GM12865 (cell line): ENCODE measurements at regions not wholly inside any gene's neighbourhood (a gene's known extent, or its start where the extent isn't known, plus 50 kb on each side); places are given as distances from the start of the nearest gene placed in this dataset.

Experiments
- DNase-seq: peaks from one replicate; pipeline ENCODE4 v3.0.0; 2010; ENCODE audit warnings: low read depth
- H3K4me3 ChIP-seq: 2 replicates; pipeline ENCODE4 v1.5.1; 2011; ENCODE audit warnings: mild to moderate bottlenecking, low read depth, low read length, control low read depth
- CTCF ChIP-seq: IDR thresholded peaks from 2 replicates; pipeline ENCODE4 v1.5.1; 2011; ENCODE audit warnings: low read length, control low read depth, low read depth, inconsistent platforms; ENCODE audit not compliant: insufficient read depth; ENCODE audit errors: missing control alignments

GRCh38 chr7:26504411-26505120 lies 212.9 kb downstream of the SNX10 start:
- no peak for TF ChIP-seq CTCF
- H3K4me3 ChIP-seq = no peak overlapping the region
- no peak for DNase-seq

DNA sequence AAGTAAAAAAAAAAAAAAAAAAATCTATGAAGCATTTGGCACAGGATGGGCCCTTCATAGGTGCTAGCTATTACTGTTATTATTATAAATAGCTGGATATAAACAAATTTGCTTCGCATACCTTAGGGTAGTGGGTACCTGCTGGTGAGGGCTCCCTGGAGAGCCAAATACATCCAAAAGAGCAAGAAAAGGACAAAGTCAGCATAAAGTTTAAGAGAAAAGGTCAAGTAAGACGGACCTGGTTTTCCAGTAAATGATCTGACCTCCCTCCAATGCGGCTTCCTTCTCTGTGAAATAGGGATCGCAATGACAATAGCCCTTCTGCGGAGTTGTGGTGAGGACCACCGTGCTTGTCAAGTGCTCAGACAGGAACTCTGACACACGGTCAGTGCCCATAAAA lies 214.5 kb downstream of the SNX10 start:
- no peak overlapping the region for H3K4me3 ChIP-seq
- DNase-seq = no peak
- TF ChIP-seq CTCF = no peak

DNA sequence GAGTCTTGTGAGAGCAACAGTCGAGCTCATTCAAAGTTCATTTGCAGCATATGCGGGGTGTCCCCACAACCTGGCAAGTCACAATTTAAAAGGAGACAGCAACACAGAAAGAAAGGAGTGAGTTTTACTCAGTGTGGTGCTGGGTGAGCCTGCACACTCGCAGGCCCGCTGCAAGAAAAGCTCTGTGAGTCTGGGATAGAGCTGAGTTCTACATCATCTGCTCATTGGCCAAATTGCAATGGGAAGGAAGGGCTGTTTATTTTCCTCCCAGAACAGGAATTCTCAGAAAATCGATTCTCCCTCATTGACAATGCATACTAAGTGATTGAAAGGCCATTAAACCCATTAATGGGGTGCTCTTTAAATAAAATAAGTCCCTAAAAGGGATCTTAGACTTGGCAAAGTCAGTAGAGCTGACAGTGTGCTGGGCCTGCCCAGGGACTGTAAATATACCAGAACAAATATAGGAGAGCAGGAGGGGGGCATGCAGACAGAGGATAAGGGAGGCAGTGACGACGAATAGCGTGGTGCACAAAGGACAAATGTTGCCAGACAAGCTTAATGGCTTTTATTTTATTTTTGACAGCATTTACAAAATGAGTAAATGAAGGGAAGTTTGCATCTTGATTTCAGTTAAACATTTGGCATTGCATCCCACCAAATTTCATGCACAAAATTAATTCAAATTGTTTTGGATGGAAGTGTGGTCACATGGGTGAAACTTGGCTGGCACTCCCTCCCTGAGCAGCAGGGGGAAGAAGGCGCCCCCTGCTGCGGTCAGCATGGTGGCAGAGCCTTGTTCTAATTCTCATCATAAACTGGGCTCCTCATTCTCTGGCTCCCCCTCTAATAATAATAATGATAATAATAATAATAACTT lies 215.7 kb downstream of the SNX10 start:
- no peak overlapping the region for H3K4me3 ChIP-seq
- no peak for DNase-seq
- no peak for TF ChIP-seq CTCF

- TF ChIP-seq CTCF = no peak
- DNase-seq = no peak
- H3K4me3 ChIP-seq = no peak overlapping the region
Observed at GRCh38 chr7:26508481-26508880, 216.8 kb downstream of the SNX10 start.

- DNase-seq = no peak
- H3K4me3 ChIP-seq = no peak overlapping the region
- no peak for TF ChIP-seq CTCF
Observed at GRCh38 chr7:26508917-26509316, 217.3 kb downstream of the SNX10 start.

DNA sequence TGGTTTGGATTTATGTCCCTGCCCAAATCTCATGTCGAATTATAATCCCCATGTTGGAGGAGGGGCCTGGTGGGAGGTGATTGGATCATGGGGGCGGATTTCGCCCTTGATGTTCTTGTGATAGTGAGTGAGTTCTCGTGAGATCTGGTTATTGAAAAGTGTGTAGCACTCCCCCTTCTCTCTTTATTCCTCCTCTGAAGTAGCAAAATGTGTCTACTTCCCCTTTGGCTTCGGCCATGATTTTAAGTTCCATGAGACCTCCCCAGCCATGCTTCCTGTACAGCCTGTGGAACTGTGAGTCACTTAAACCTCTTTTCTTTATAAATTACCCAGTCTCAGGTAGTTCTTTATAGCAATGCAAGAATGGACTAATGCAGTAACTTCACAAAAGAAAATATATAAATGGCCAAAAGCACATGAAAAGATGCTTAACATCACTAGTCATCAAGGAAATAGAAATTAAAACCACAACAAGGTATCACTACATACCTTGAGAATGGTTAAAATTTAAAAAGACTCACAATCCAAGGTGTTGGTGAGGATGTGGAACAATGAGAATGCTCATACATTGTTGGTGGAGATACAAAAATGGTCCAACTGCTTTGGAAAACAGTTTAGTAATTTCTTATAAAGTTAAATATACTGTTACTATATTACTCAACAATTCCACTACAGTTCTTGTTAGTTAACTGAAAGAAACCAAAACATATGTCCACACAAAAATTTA lies 218.7 kb downstream of the SNX10 start:
- H3K4me3 ChIP-seq = no peak overlapping the region
- no peak for DNase-seq
- TF ChIP-seq CTCF = no peak
